A549 (cell line): ENCODE measurements at regions not wholly inside any gene's neighbourhood (a gene's known extent, or its start where the extent isn't known, plus 50 kb on each side); places are given as distances from the start of the nearest gene placed in this dataset.

Experiments used
- CTCF ChIP-seq: fragments of >200 bp; sonication (Bioruptor Twin); formaldehyde crosslinking; IDR thresholded peaks from 3 replicates; pipeline ENCODE4 v1.5.1; 2016
- EP300 ChIP-seq, 2 experiments: fragments of >200 bp; sonication (Bioruptor Twin); formaldehyde crosslinking; IDR thresholded peaks; 2 replicates in 1 of 2; 3 replicates in 1 of 2; pipeline ENCODE4 v1.6.1; 2016 to 2017

DNA sequence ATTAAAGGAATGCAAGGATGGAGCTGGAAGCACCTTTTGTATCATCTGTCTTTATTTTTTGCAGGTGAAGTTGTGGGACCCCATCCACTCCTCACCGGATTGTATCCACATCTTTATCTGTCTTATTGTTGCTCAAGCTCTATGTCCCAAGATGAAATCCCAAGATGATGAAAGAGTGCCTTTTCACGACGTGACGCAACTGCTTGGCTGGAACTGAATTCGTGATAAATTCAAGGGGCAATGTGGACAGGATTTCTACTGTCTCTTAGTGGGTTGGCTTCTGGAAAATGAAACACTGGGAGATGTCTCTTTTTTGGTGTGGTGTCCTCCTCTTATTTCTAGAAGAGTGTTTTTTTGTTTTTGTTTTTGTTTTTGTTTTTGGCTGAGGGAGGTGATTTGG, 650.1 kb upstream of the TSPY4 start:
- TF ChIP-seq CTCF (no peak), EP300 (IDR thresholded peaks at IDR 0.05) (no peak)
